D721Med (cell line): ENCODE measurements at regions not wholly inside any gene's neighbourhood (a gene's known extent, or its start where the extent isn't known, plus 50 kb on each side); places are given as distances from the start of the nearest gene placed in this dataset.
A peak's percentile ranks its signal among the peaks of the same experiment; 100 is the strongest.

ENCODE experiments used
- DNase-seq: peaks from one replicate; pipeline ENCODE4 v3.0.0; 2011; ENCODE audit warnings: low spot score; ENCODE audit not compliant: insufficient read length
- FAIRE-seq: peaks from 2 replicates; lab custom pipeline; 2011; peaks lifted over from hg19 to GRCh38; lab: Jason Lieb, UNC
- CTCF ChIP-seq: IDR thresholded peaks from 2 replicates; pipeline ENCODE4 v1.5.1; 2012; ENCODE audit warnings: mild to moderate bottlenecking, control low read depth; ENCODE audit not compliant: insufficient read depth; ENCODE audit errors: missing control alignments

- DNase-seq: no peak
- no peak for TF ChIP-seq CTCF
- FAIRE-seq: no peak
These were observed 980.5 kb downstream of the FLRT2 start for GRCh38 chr14:86510491-86510890.

GRCh38 chr14:86505808-86506207 is 975.9 kb downstream of the FLRT2 start:
- FAIRE-seq (no peak), DNase-seq (no peak)
- TF ChIP-seq CTCF: no peak

- FAIRE-seq: no peak
- no peak for DNase-seq
- no peak for TF ChIP-seq CTCF
These were observed 971.7 kb downstream of the FLRT2 start for GRCh38 chr14:86501611-86502010.

- DNase-seq (no peak), FAIRE-seq (no peak)
- TF ChIP-seq CTCF: no peak
These were observed 961.8 kb downstream of the FLRT2 start for GRCh38 chr14:86491743-86492142.

- no peak for TF ChIP-seq CTCF
- no peak for FAIRE-seq
- no peak for DNase-seq
These were observed 951.2 kb downstream of the FLRT2 start for GRCh38 chr14:86481104-86481503.

- no peak for TF ChIP-seq CTCF
- FAIRE-seq (no peak), DNase-seq (no peak)
These were observed 934.4 kb downstream of the FLRT2 start for GRCh38 chr14:86464341-86464740.

GRCh38 chr14:86462193-86462753 is 932.3 kb downstream of the FLRT2 start:
- DNase-seq (no peak), FAIRE-seq (no peak)
- TF ChIP-seq CTCF: peak; percentile 12
